WERI-Rb-1 (cell line): ENCODE measurements at regions not wholly inside any gene's neighbourhood (a gene's known extent, or its start where the extent isn't known, plus 50 kb on each side); places are given as distances from the start of the nearest gene placed in this dataset.

Source experiments
- DNase-seq: peaks from one replicate; pipeline ENCODE4 v3.0.0-alpha.2; 2020
- H3K27ac ChIP-seq: fragments of 250-450 bp; sonication (Bioruptor Pico); 2 replicates; pipeline ENCODE4 v1.5.1; 2020; ENCODE audit warnings: mild to moderate bottlenecking, moderate library complexity
- H3K27me3 ChIP-seq: fragments of 250-450 bp; sonication (Bioruptor Pico); 2 replicates; pipeline ENCODE4 v1.5.1; 2021; ENCODE audit warnings: mild to moderate bottlenecking, low read depth, moderate library complexity; ENCODE audit not compliant: insufficient read depth, severe bottlenecking
- H3K36me3 ChIP-seq: fragments of 250-450 bp; sonication (Bioruptor Pico); 2 replicates; pipeline ENCODE4 v1.5.1; 2020; ENCODE audit warnings: mild to moderate bottlenecking, moderate library complexity
- H3K4me3 ChIP-seq: 2 replicates; pipeline ENCODE4 v1.5.1; 2011; ENCODE audit warnings: low read depth, mild to moderate bottlenecking, control low read depth, low read length
- H3K9me3 ChIP-seq: fragments of 250-450 bp; sonication (Bioruptor Pico); 2 replicates; pipeline ENCODE4 v1.5.1; 2021; ENCODE audit warnings: mild to moderate bottlenecking, moderate library complexity; ENCODE audit not compliant: severe bottlenecking
- TF ChIP-seq, protein P1 (sequence below): IDR thresholded peaks from 2 replicates; pipeline ENCODE4 v1.5.1; 2011; ENCODE audit warnings: low read depth, mild to moderate bottlenecking, control low read depth, inconsistent platforms, low read length

DNA sequence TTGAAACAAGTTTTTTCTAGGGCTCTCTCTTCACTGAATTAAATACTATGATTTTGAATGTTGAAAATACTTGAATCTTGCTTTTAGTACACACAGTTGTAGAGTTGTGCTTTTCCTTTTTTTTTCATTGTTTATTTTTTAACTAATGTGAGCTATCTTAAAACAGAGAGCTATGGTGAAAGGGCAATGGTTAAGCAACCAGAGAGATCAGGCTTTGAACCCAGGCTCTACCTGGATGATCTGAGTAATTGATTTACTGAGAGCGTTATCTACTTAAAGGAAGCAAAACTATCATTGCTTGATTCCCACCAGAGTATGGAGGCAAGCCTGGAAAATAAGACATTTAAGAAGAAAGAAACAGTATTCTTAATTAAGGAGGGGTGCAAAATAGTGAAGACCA is 138.6 kb downstream of the DUSP6 start:
- TF ChIP-seq, protein P1, sequence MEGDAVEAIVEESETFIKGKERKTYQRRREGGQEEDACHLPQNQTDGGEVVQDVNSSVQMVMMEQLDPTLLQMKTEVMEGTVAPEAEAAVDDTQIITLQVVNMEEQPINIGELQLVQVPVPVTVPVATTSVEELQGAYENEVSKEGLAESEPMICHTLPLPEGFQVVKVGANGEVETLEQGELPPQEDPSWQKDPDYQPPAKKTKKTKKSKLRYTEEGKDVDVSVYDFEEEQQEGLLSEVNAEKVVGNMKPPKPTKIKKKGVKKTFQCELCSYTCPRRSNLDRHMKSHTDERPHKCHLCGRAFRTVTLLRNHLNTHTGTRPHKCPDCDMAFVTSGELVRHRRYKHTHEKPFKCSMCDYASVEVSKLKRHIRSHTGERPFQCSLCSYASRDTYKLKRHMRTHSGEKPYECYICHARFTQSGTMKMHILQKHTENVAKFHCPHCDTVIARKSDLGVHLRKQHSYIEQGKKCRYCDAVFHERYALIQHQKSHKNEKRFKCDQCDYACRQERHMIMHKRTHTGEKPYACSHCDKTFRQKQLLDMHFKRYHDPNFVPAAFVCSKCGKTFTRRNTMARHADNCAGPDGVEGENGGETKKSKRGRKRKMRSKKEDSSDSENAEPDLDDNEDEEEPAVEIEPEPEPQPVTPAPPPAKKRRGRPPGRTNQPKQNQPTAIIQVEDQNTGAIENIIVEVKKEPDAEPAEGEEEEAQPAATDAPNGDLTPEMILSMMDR, result no peak
- H3K27ac ChIP-seq, result no peak overlapping the region

DNA sequence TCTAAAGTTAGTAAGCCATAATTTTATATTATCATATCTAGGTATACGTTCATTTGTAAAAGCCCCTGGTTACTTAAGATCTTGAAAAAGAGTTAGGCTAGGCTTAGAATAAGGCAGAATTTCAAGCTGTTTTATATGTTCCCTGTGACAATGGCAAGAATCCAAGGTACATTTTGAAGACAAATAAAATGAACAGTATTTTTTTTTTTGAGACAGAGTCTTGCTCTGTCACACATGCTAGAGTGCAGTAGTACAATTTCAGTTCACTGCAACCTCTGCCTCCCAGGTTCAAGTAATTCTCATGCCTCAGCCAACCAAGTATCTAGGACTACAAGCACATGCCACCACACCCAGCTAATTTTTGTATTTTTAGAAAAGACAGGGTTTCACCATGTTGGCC is 139.2 kb downstream of the DUSP6 start:
- no peak overlapping the region for H3K27ac ChIP-seq
- DNase-seq, result no peak
- no peak overlapping the region for H3K4me3 ChIP-seq
- no peaks in the 10 kb centered on the region for H3K27me3 ChIP-seq
- H3K9me3 ChIP-seq, result no peaks in the 10 kb centered on the region
- TF ChIP-seq, protein P1, result no peak
- no peaks in the 10 kb centered on the region for H3K36me3 ChIP-seq

More for the DNA sequence above, 138.6 kb downstream of the DUSP6 start:
- H3K36me3 ChIP-seq, result no peaks in the 10 kb centered on the region
- no peak for DNase-seq
- H3K4me3 ChIP-seq, result no peak overlapping the region
- H3K27me3 ChIP-seq, result no peaks in the 10 kb centered on the region
- H3K9me3 ChIP-seq, result no peaks in the 10 kb centered on the region

DNA sequence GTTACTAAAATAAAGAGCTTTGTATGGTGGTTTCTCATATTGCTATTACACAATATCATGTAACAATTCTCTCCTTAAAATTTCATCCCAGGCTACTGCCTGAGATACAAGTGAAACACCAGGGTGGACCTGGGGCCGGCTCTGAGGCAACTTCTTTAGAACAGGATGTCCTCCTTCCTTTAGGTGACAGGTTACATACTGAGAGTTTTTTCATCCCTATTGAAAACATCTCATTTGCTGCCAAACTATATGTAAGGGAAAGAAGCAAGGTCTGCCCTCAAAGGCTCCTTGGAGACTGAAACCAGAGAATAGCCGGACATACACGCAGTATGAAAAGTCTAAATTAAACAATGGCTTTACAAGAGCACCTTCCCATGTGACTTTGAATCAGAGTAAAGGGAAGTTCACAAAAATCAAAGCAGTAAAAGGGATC is 139.9 kb downstream of the DUSP6 start:
- Histone ChIP-seq H3K9me3 (no peaks in the 10 kb centered on the region), H3K4me3 (no peak overlapping the region), H3K27me3 (no peaks in the 10 kb centered on the region), H3K36me3 (no peaks in the 10 kb centered on the region), H3K27ac (no peak overlapping the region)
- TF ChIP-seq, protein P1, result no peak
- DNase-seq, result no peak

DNA sequence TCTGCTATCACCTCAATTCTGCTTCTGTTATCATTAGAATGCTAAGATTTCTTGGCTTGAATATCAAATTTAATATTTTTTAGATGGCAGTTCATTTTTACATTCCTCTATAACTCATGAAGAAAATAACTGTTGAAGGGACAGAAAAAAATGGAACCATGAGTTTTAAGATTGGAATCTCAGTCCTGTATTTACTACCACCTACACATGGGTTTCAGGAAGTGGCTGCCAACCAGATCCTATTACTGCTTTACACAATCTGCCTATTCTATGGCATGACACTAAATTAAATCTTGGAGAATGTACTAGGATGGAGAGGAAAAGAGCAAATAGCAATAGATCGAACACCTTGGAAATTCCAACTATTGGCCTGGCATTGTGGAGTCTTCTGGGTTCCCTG is 140.8 kb downstream of the DUSP6 start:
- DNase-seq, result no peak
- Histone ChIP-seq H3K9me3 (no peaks in the 10 kb centered on the region), H3K27me3 (no peaks in the 10 kb centered on the region), H3K27ac (no peak overlapping the region), H3K36me3 (no peaks in the 10 kb centered on the region), H3K4me3 (no peak overlapping the region)
- TF ChIP-seq, protein P1, result no peak

DNA sequence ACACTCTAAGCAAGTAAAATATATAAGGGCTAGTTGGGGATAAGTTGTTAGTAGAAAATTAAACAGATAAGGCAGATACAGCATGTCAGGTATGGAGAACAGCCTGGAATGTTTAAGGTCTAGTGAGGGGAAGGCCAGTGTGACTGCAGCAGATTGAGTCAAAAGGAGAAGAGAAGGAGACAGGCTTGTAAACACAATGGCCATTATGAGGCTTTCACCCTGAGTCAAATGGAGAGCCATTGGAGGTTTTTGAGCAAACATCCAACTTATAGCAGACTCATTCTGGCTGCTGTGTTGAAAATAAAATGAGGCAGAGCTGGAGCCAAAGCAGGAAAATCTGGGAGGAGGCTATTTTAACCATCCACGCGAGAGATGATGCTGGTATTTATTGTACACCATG is 142.0 kb downstream of the DUSP6 start:
- Histone ChIP-seq H3K36me3 (no peaks in the 10 kb centered on the region), H3K4me3 (no peak overlapping the region), H3K27me3 (no peaks in the 10 kb centered on the region), H3K27ac (no peak overlapping the region), H3K9me3 (no peaks in the 10 kb centered on the region)
- DNase-seq, result no peak
- TF ChIP-seq, protein P1, result no peak

DNA sequence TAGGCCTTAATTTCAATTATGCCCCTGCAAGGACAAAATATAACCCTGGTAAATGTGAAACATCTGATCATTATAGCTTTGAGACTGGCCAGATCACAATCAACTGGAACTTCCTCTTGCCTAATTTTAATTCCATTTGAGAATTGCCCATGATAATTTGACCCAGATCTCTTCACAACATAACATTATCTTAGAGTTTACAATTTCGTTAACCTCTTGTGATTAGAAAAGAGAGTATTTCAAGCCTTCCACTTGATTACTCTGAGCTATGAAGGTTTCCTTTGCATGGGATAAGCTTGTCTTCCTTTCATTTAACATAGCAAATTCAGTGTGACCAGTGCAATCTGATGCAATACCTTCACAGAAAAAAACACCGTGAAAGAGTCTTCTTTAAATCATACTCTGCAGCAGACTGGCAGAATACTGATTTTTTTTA is 143.6 kb downstream of the DUSP6 start:
- H3K36me3 ChIP-seq, result no peaks in the 10 kb centered on the region
- no peak overlapping the region for H3K27ac ChIP-seq
- no peak overlapping the region for H3K4me3 ChIP-seq
- TF ChIP-seq, protein P1, result no peak
- H3K27me3 ChIP-seq, result no peaks in the 10 kb centered on the region
- no peaks in the 10 kb centered on the region for H3K9me3 ChIP-seq
- DNase-seq, result no peak
